HepG2 (cell line): ENCODE measurements at regions not wholly inside any gene's neighbourhood (a gene's known extent, or its start where the extent isn't known, plus 50 kb on each side); places are given as distances from the start of the nearest gene placed in this dataset.

Source experiments
- CTCF ChIP-seq: sonication (generic); formaldehyde crosslinking; IDR thresholded peaks from 2 replicates; pipeline ENCODE4 v1.5.0; 2020; ENCODE audit warnings: mild to moderate bottlenecking, missing genetic modification reagents, moderate library complexity
- GLI4 ChIP-seq: sonication (generic); formaldehyde crosslinking; IDR thresholded peaks from 2 replicates; pipeline ENCODE4 v1.5.1; 2020; ENCODE audit warnings: missing genetic modification reagents, mild to moderate bottlenecking, moderate library complexity, borderline replicate concordance
- HOXA9 ChIP-seq: sonication (generic); formaldehyde crosslinking; IDR thresholded peaks from 2 replicates; pipeline ENCODE4 v1.8.1; 2022; ENCODE audit warnings: missing genetic modification reagents, mild to moderate bottlenecking, moderate library complexity, borderline replicate concordance
- JUND ChIP-seq: sonication (generic); formaldehyde crosslinking; IDR thresholded peaks from 2 replicates; pipeline ENCODE4 v1.8.0; 2022; ENCODE audit warnings: mild to moderate bottlenecking, missing genetic modification reagents
- NR2F2 ChIP-seq: IDR thresholded peaks from 2 replicates; pipeline ENCODE4 v1.6.1; 2012; ENCODE audit warnings: low read depth, inconsistent platforms, borderline replicate concordance
- PITX1 ChIP-seq: sonication (generic); formaldehyde crosslinking; IDR thresholded peaks from 2 replicates; pipeline ENCODE4 v1.5.1; 2020; ENCODE audit warnings: mild to moderate bottlenecking, missing genetic modification reagents
- POLR2AphosphoS2 ChIP-seq: IDR thresholded peaks from 2 replicates; pipeline ENCODE4 v1.6.1; 2011; ENCODE audit warnings: low read depth, low read length, improper control_type of control experiment
- RBFOX2 ChIP-seq: fragments of 200-400 bp; formaldehyde crosslinking; IDR thresholded peaks from 2 replicates; pipeline ENCODE4 v1.6.1; 2017; ENCODE audit warnings: low read depth, mild to moderate bottlenecking, low read length
- RFX5 ChIP-seq: IDR thresholded peaks from 2 replicates; pipeline ENCODE4 v1.6.1; 2011; ENCODE audit warnings: low read depth, low read length, improper control_type of control experiment
- SNAI1 ChIP-seq: sonication (generic); formaldehyde crosslinking; IDR thresholded peaks from 2 replicates; pipeline ENCODE4 v1.5.0; 2020; ENCODE audit warnings: mild to moderate bottlenecking, missing genetic modification reagents, borderline replicate concordance
- STAT6 ChIP-seq: sonication (generic); formaldehyde crosslinking; IDR thresholded peaks from 2 replicates; pipeline ENCODE4 v1.4.0; 2020; ENCODE audit warnings: missing genetic modification reagents, mild to moderate bottlenecking, borderline replicate concordance
- THRA ChIP-seq: sonication (generic); formaldehyde crosslinking; IDR thresholded peaks from 2 replicates; pipeline ENCODE4 v1.4.0; 2020; ENCODE audit warnings: missing genetic modification reagents, borderline replicate concordance
- ZNF513 ChIP-seq: sonication (generic); formaldehyde crosslinking; conservative IDR thresholded peaks from 2 replicates; pipeline ENCODE4 v1.5.0; 2020; ENCODE audit warnings: missing genetic modification reagents
- ZNF672 ChIP-seq: sonication (generic); formaldehyde crosslinking; IDR thresholded peaks from 2 replicates; pipeline ENCODE4 v1.8.1; 2022; ENCODE audit warnings: missing genetic modification reagents

GRCh38 chr18:24540896-24541295 lies 80.5 kb downstream of the HRH4 start:
- TF ChIP-seq SNAI1 (no peak), ZNF672 (CRISPR knock-in tag) (no peak), ZNF513 (CRISPR knock-in tag) (no peak), RFX5 (no peak), THRA (CRISPR knock-in tag) (no peak), RBFOX2 (no peak), GLI4 (no peak), POLR2AphosphoS2 (no peak), STAT6 (CRISPR knock-in tag) (no peak), HOXA9 (no peak), CTCF (CRISPR knock-in tag) (no peak), JUND (CRISPR knock-in tag) (no peak), PITX1 (CRISPR knock-in tag) (no peak), NR2F2 (no peak)
